B cell (primary cell): ENCODE measurements at regions not wholly inside any gene's neighbourhood (a gene's known extent, or its start where the extent isn't known, plus 50 kb on each side); places are given as distances from the start of the nearest gene placed in this dataset.

Source experiments
- EZH2 ChIP-seq: IDR thresholded peaks from 2 replicates; pipeline ENCODE4 v1.6.1; 2012; ENCODE audit warnings: borderline replicate concordance, low read depth, mild to moderate bottlenecking, moderate library complexity, low read length; ENCODE audit not compliant: insufficient read depth, poor library complexity, severe bottlenecking
- TF ChIP-seq, protein P1 (sequence below): fragments of 200-600 bp; IDR thresholded peaks from one replicate; pipeline ENCODE4 v1.8.0; 2022; ENCODE audit warnings: antibody characterized with exemption, mild to moderate bottlenecking

- TF ChIP-seq EZH2, result no peak
- TF ChIP-seq, protein P1, sequence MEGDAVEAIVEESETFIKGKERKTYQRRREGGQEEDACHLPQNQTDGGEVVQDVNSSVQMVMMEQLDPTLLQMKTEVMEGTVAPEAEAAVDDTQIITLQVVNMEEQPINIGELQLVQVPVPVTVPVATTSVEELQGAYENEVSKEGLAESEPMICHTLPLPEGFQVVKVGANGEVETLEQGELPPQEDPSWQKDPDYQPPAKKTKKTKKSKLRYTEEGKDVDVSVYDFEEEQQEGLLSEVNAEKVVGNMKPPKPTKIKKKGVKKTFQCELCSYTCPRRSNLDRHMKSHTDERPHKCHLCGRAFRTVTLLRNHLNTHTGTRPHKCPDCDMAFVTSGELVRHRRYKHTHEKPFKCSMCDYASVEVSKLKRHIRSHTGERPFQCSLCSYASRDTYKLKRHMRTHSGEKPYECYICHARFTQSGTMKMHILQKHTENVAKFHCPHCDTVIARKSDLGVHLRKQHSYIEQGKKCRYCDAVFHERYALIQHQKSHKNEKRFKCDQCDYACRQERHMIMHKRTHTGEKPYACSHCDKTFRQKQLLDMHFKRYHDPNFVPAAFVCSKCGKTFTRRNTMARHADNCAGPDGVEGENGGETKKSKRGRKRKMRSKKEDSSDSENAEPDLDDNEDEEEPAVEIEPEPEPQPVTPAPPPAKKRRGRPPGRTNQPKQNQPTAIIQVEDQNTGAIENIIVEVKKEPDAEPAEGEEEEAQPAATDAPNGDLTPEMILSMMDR, result no peak
These were observed 229.3 kb upstream of the HDAC4 start for GRCh38 chr2:239629926-239630617.
